Calu3 (cell line): ENCODE measurements at regions not wholly inside any gene's neighbourhood (a gene's known extent, or its start where the extent isn't known, plus 50 kb on each side); places are given as distances from the start of the nearest gene placed in this dataset.

Experiments
- BruUV-seq: library from RNA; stranded (reverse); fragments of 400-500 nt; replicated peaks from 2 replicates; lab custom pipeline; 2021; lab: Mats Ljungman, UMichigan
- CTCF ChIA-PET: fragments of 300-600 bp; sonication (Branson Sonifier 250); formaldehyde crosslinking; loops from one replicate; lab custom pipeline; 2022; ENCODE audit warnings: antibody characterized with exemption; lab: Charles Lee
- DNase-seq: peaks from one replicate; pipeline ENCODE4 v3.0.0; 2022
- H3K27ac Mint-ChIP-seq: one replicate; pipeline ENCODE4 v1.8.0; 2022; ENCODE audit warnings: mixed read lengths; ENCODE audit not compliant: unreplicated experiment
- H3K27me3 Mint-ChIP-seq: one replicate; pipeline ENCODE4 v1.8.0; 2022; ENCODE audit warnings: mixed read lengths; ENCODE audit not compliant: unreplicated experiment
- H3K36me3 Mint-ChIP-seq: one replicate; pipeline ENCODE4 v1.8.0; 2022; ENCODE audit warnings: mild to moderate bottlenecking, moderate library complexity, mixed read lengths; ENCODE audit not compliant: insufficient read depth, unreplicated experiment
- H3K4me1 Mint-ChIP-seq: one replicate; pipeline ENCODE4 v1.8.0; 2022; ENCODE audit warnings: mild to moderate bottlenecking, low read depth, mixed read lengths; ENCODE audit not compliant: unreplicated experiment
- H3K4me3 Mint-ChIP-seq: one replicate; pipeline ENCODE4 v1.8.0; 2022; ENCODE audit warnings: mild to moderate bottlenecking, low read depth, moderate library complexity, mixed read lengths; ENCODE audit not compliant: unreplicated experiment
- H3K9me3 Mint-ChIP-seq: one replicate; pipeline ENCODE4 v1.8.0; 2022; ENCODE audit warnings: low read depth, mixed read lengths; ENCODE audit not compliant: unreplicated experiment
- CTCF ChIP-seq: fragments of 200-600 bp; IDR thresholded peaks from one replicate; pipeline ENCODE4 v1.8.0; 2022; ENCODE audit warnings: antibody characterized with exemption; ENCODE audit not compliant: unreplicated experiment
- intact Hi-C: fragments of 100-400 bp; cut with micrococcal nuclease; formaldehyde crosslinking; loops from one replicate; pipeline ENCODE4 v1.10.0; 2022; ENCODE audit not compliant: unreplicated experiment

- H3K36me3 Mint-ChIP-seq = no peaks in the 10 kb centered on the region
- peak; percentile 65 for TF ChIP-seq CTCF
- DNase-seq = peak; percentile 31
- intact Hi-C loops = loop anchor here (1.0 to 10.0 kb wide), 3 partner anchors 138 to 905 kb away; no protein-coding TSS in a partner anchor
- H3K4me1 Mint-ChIP-seq = no peaks in the 10 kb centered on the region
- no peaks in the 10 kb centered on the region for H3K9me3 Mint-ChIP-seq
- no TSS peak for BruUV-seq
- H3K27me3 Mint-ChIP-seq = no peaks in the 10 kb centered on the region
- CTCF ChIA-PET = interaction anchor here (0.9 to 1.2 kb wide), 8 partner anchors 18 to 220 kb away, joined by 3 to 13 read pairs (median 4); no protein-coding TSS in a partner anchor
- H3K4me3 Mint-ChIP-seq = no peak overlapping the region
- no peak overlapping the region for H3K27ac Mint-ChIP-seq
These were observed 100.8 kb downstream of the PPM1A start for GRCh38 chr14:60349663-60350365.

- intact Hi-C loops = loop anchor here (1.0 to 10.0 kb wide), 3 partner anchors 138 to 904 kb away; no protein-coding TSS in a partner anchor
- no TSS peak for BruUV-seq
- TF ChIP-seq CTCF = no peak
- DNase-seq = no peak
- no peaks in the 10 kb centered on the region for H3K36me3 Mint-ChIP-seq
- H3K4me3 Mint-ChIP-seq = no peak overlapping the region
- no peaks in the 10 kb centered on the region for H3K27me3 Mint-ChIP-seq
- no peaks in the 10 kb centered on the region for H3K9me3 Mint-ChIP-seq
- CTCF ChIA-PET = interaction anchor here (0.9 to 1.2 kb wide), 8 partner anchors 19 to 219 kb away, joined by 3 to 13 read pairs (median 4); no protein-coding TSS in a partner anchor
- H3K4me1 Mint-ChIP-seq = no peaks in the 10 kb centered on the region
- no peak overlapping the region for H3K27ac Mint-ChIP-seq
These were observed 101.3 kb downstream of the PPM1A start for GRCh38 chr14:60350366-60350720.

DNA sequence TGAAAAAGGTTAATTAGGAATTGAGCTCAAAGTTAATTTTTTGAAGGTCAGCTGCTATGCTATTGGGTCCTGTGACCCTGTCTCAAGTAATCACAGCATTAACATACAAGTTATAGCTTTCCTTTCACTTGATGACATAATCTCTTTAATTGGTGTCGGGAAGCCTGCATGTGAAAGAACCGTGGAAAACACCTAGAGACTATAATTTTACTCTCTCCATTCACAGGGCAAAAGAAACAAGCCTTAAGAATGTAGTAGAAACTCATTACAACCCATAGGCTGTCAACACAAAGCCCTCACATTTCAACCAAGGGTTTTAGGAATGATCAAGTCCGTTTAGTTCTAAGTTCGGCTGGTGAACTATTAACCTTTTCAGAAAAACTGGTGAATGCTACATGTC is 104.4 kb downstream of the PPM1A start:
- H3K27ac Mint-ChIP-seq = no peak overlapping the region
- no peaks in the 10 kb centered on the region for H3K36me3 Mint-ChIP-seq
- H3K27me3 Mint-ChIP-seq = no peaks in the 10 kb centered on the region
- intact Hi-C loops = loop anchor here (10.0 kb wide), 1 partner anchor 901 kb away; no protein-coding TSS in a partner anchor
- DNase-seq = no peak
- no peak overlapping the region for H3K4me3 Mint-ChIP-seq
- no TSS peak for BruUV-seq
- H3K9me3 Mint-ChIP-seq = no peaks in the 10 kb centered on the region
- no peaks in the 10 kb centered on the region for H3K4me1 Mint-ChIP-seq
- CTCF ChIA-PET = no interaction called here
- TF ChIP-seq CTCF = no peak

DNA sequence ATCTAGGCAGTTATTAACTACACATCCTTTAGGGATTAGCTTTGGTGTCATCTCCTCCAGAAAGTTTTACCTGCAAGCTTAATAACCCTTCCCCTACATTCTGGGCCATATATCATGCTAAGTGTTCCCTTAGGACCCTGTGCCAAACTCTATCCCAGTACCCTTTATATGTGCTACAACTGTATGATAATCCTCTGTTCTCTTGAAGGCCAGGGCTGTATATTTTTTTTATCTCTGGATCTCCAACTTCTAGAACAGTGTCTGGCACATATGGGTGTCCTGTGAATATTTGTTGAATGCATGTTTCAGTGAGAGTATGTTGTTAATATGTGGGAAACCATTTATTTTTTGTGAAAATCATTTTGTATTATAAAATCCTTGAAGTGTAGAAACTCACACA is 106.7 kb downstream of the PPM1A start:
- Mint-ChIP-seq H3K36me3 (no peaks in the 10 kb centered on the region), H3K9me3 (no peaks in the 10 kb centered on the region), H3K4me3 (no peak overlapping the region), H3K4me1 (no peaks in the 10 kb centered on the region), H3K27me3 (no peaks in the 10 kb centered on the region), H3K27ac (no peak overlapping the region)
- TF ChIP-seq CTCF = no peak
- CTCF ChIA-PET = no interaction called here
- DNase-seq = no peak
- BruUV-seq = no TSS peak
- intact Hi-C loops = loop anchor here (10.0 kb wide), 1 partner anchor 899 kb away; no protein-coding TSS in a partner anchor
